ENCODE measurements at regions not wholly inside any gene's neighbourhood (a gene's known extent, or its start where the extent isn't known, plus 50 kb on each side); places are given as distances from the start of the nearest gene placed in this dataset.

GRCh38 chr2:153068052-153068451, 349.6 kb downstream of the ARL6IP6 start:
- no peak overlapping the region for H3K27ac ChIP-seq
- no peak for DNase-seq (ENCODE audit: low spot score in 2 of 2)
- H3K9me3 ChIP-seq, result no peaks in the 10 kb centered on the region
- TF ChIP-seq CTCF (IDR thresholded peaks at IDR 0.05) (no peak), EP300 (IDR thresholded peaks at IDR 0.05) (no peak), POLR2AphosphoS5 (IDR thresholded peaks at IDR 0.05) (no peak), POLR2A (IDR thresholded peaks at IDR 0.05) (no peak)
- H3K27me3 ChIP-seq, result no peaks in the 10 kb centered on the region
- no peak overlapping the region for H3K4me3 ChIP-seq
- 84% methylated on average over 2 of the region's 2 CpGs for WGBS
- H3K36me3 ChIP-seq, result no peaks in the 10 kb centered on the region
- peaks cover 9% of the 10 kb centered on the region for H3K4me1 ChIP-seq

GRCh38 chr2:153059338-153060052, 341.1 kb downstream of the ARL6IP6 start:
- Histone ChIP-seq H3K4me1 (peaks cover 6% of the 10 kb centered on the region), H3K4me3 (no peak overlapping the region), H3K27ac (no peak overlapping the region), H3K9me3 (no peaks in the 10 kb centered on the region), H3K36me3 (no peaks in the 10 kb centered on the region), H3K27me3 (no peaks in the 10 kb centered on the region)
- WGBS, result 33% methylated on average over 3 of the region's 3 CpGs
- no peak for TF ChIP-seq EP300 (IDR thresholded peaks at IDR 0.05)
- no peak for TF ChIP-seq CTCF (IDR thresholded peaks at IDR 0.05)
- no peak for TF ChIP-seq POLR2A (IDR thresholded peaks at IDR 0.05)
- TF ChIP-seq POLR2AphosphoS5 (IDR thresholded peaks at IDR 0.05), result no peak
- DNase-seq (ENCODE audit: low spot score in 2 of 2), result no peak

- H3K27ac ChIP-seq, result no peak overlapping the region
- H3K4me3 ChIP-seq, result no peak overlapping the region
- no peaks in the 10 kb centered on the region for H3K36me3 ChIP-seq
- H3K27me3 ChIP-seq, result no peaks in the 10 kb centered on the region
- peaks cover 6% of the 10 kb centered on the region for H3K4me1 ChIP-seq
- DNase-seq (ENCODE audit: low spot score in 2 of 2), result no peak
- TF ChIP-seq EP300 (IDR thresholded peaks at IDR 0.05) (no peak), POLR2A (IDR thresholded peaks at IDR 0.05) (no peak), POLR2AphosphoS5 (IDR thresholded peaks at IDR 0.05) (no peak), CTCF (IDR thresholded peaks at IDR 0.05) (no peak)
- no peaks in the 10 kb centered on the region for H3K9me3 ChIP-seq
- WGBS, result 56% methylated on average over 1 of the region's 1 CpG
Measured at GRCh38 chr2:153057743-153058142, 339.3 kb downstream of the ARL6IP6 start.

GRCh38 chr2:153055182-153055581, 336.8 kb downstream of the ARL6IP6 start:
- no peaks in the 10 kb centered on the region for H3K36me3 ChIP-seq
- H3K27me3 ChIP-seq, result no peaks in the 10 kb centered on the region
- H3K27ac ChIP-seq, result no peak overlapping the region
- H3K9me3 ChIP-seq, result no peaks in the 10 kb centered on the region
- WGBS, result 48% methylated on average over 1 of the region's 1 CpG
- no peak for TF ChIP-seq CTCF (IDR thresholded peaks at IDR 0.05)
- TF ChIP-seq EP300 (IDR thresholded peaks at IDR 0.05), result no peak
- no peak for TF ChIP-seq POLR2A (IDR thresholded peaks at IDR 0.05)
- TF ChIP-seq POLR2AphosphoS5 (IDR thresholded peaks at IDR 0.05), result no peak
- peaks cover 6% of the 10 kb centered on the region for H3K4me1 ChIP-seq
- DNase-seq (ENCODE audit: low spot score in 2 of 2), result no peak
- H3K4me3 ChIP-seq, result no peak overlapping the region

GRCh38 chr2:153052807-153053559, 334.6 kb downstream of the ARL6IP6 start:
- H3K4me3 ChIP-seq, result no peak overlapping the region
- TF ChIP-seq CTCF (IDR thresholded peaks at IDR 0.05) (no peak), EP300 (IDR thresholded peaks at IDR 0.05) (no peak), POLR2AphosphoS5 (IDR thresholded peaks at IDR 0.05) (no peak), POLR2A (IDR thresholded peaks at IDR 0.05) (no peak)
- no peaks in the 10 kb centered on the region for H3K9me3 ChIP-seq
- no peaks in the 10 kb centered on the region for H3K4me1 ChIP-seq
- H3K27me3 ChIP-seq, result no peaks in the 10 kb centered on the region
- no peaks in the 10 kb centered on the region for H3K36me3 ChIP-seq
- WGBS, result 90% methylated on average over 6 of the region's 6 CpGs
- DNase-seq (ENCODE audit: low spot score in 2 of 2), result no peak
- H3K27ac ChIP-seq, result no peak overlapping the region
